ENCODE measurements at regions not wholly inside any gene's neighbourhood (a gene's known extent, or its start where the extent isn't known, plus 50 kb on each side); places are given as distances from the start of the nearest gene placed in this dataset.
"Not testable (repeated sequence)": the region's sequence is repeated elsewhere in the genome, so short reads cannot be mapped to it uniquely, and the experiment has no call there.

DNA sequence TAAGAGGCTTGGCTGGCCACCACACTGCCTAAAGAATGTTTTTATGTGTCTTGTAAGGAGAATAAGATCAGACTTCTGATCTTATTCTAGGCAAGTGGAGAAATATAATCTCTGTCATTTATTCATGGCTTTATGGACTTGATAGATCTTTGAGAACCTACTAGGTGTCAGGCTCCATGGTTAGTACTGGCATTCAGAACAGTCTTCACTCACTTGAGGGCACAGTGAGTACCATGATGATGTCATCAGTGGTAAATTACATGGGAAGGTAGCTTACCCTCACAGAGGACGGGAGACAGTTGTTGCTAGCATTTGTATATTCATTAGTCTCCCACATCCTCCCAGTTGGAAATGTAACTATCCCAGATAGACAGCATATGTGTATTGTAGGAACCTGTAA is 53.5 kb upstream of the NEK3 start:
- TF ChIP-seq, protein P1, sequence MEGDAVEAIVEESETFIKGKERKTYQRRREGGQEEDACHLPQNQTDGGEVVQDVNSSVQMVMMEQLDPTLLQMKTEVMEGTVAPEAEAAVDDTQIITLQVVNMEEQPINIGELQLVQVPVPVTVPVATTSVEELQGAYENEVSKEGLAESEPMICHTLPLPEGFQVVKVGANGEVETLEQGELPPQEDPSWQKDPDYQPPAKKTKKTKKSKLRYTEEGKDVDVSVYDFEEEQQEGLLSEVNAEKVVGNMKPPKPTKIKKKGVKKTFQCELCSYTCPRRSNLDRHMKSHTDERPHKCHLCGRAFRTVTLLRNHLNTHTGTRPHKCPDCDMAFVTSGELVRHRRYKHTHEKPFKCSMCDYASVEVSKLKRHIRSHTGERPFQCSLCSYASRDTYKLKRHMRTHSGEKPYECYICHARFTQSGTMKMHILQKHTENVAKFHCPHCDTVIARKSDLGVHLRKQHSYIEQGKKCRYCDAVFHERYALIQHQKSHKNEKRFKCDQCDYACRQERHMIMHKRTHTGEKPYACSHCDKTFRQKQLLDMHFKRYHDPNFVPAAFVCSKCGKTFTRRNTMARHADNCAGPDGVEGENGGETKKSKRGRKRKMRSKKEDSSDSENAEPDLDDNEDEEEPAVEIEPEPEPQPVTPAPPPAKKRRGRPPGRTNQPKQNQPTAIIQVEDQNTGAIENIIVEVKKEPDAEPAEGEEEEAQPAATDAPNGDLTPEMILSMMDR (IDR thresholded peaks at IDR 0.05): not testable (repeated sequence)
- not testable (repeated sequence) for TF ChIP-seq POLR2A (IDR thresholded peaks at IDR 0.05)
